Endothelial cell of umbilical vein (primary cell): ENCODE measurements at regions not wholly inside any gene's neighbourhood (a gene's known extent, or its start where the extent isn't known, plus 50 kb on each side); places are given as distances from the start of the nearest gene placed in this dataset.

Source experiments
- BruUV-seq: library from RNA; stranded (reverse); fragments of 400-500 nt; replicated peaks from 2 replicates; lab custom pipeline; 2021; lab: Mats Ljungman, UMichigan
- CTCF ChIA-PET: fragments of 300-600, 350-600 bp; sonication (Branson Sonifier 250); formaldehyde crosslinking; loops from one replicate; lab custom pipeline; 2021; ENCODE audit warnings: antibody characterized with exemption, inconsistent platforms; lab: Charles Lee
- POLR2A ChIA-PET: fragments of 300-600, 350-600 bp; sonication (Branson Sonifier 250); formaldehyde crosslinking; loops from one replicate; lab custom pipeline; 2021; ENCODE audit warnings: antibody characterized with exemption, inconsistent platforms; lab: Charles Lee
- DNase-seq: peaks from one replicate; pipeline ENCODE4 v3.0.0-alpha.2; 2011; ENCODE audit warnings: low read depth, low spot score
- FAIRE-seq: peaks from 2 replicates; lab custom pipeline; 2011; peaks lifted over from hg19 to GRCh38; lab: Jason Lieb, UNC
- H2AFZ ChIP-seq: 2 replicates; pipeline ENCODE4 v1.6.0; 2012; ENCODE audit warnings: low read depth, low read length, control low read depth, inconsistent platforms
- H3K27ac ChIP-seq: 2 replicates; pipeline ENCODE4 v1.5.1; 2011; ENCODE audit warnings: low read depth, mild to moderate bottlenecking, control low read depth, low read length, moderate library complexity; ENCODE audit not compliant: insufficient read depth
- H3K27me3 ChIP-seq, 2 experiments: 2 replicates each; pipeline versions ENCODE4 v1.6.0 to v1.6.1; 2011; ENCODE audit warnings: low read length in 2 of 2, mixed read lengths in 1 of 2; ENCODE audit not compliant: control insufficient read depth in 2 of 2, insufficient read depth in 2 of 2
- H3K36me3 ChIP-seq, 2 experiments: 2 replicates in 1 of 2; 3 replicates in 1 of 2; pipeline ENCODE4 v1.5.1; 2011; ENCODE audit warnings: low read length in 2 of 2, mild to moderate bottlenecking in 1 of 2, moderate library complexity in 1 of 2; ENCODE audit not compliant: control insufficient read depth in 2 of 2, insufficient read depth in 2 of 2; ENCODE audit errors: extremely low read depth in 1 of 2
- H3K4me1 ChIP-seq: 3 replicates; pipeline ENCODE4 v1.5.1; 2011; ENCODE audit warnings: mild to moderate bottlenecking, low read length; ENCODE audit not compliant: control insufficient read depth, insufficient read depth; ENCODE audit errors: extremely low read depth
- H3K4me2 ChIP-seq: 2 replicates; pipeline ENCODE4 v1.6.1; 2011; ENCODE audit warnings: low read length, control low read depth, mixed read lengths; ENCODE audit not compliant: insufficient read depth
- H3K4me3 ChIP-seq, 3 experiments: fragments of 200-600 bp in 1 of 3; sonication (generic), shearing (Covaris generic) in 1 of 3; replicated peaks in 1 of 3; 2 replicates each; pipeline ENCODE4 v1.5.1; 2011 to 2016; ENCODE audit warnings: control low read depth in 3 of 3, low read length in 3 of 3, mild to moderate bottlenecking in 2 of 3, inconsistent platforms in 1 of 3, low read depth in 1 of 3, moderate library complexity in 1 of 3; ENCODE audit not compliant: insufficient read depth in 1 of 3
- H3K79me2 ChIP-seq: 2 replicates; pipeline ENCODE4 v1.6.0; 2012; ENCODE audit warnings: low read length, inconsistent platforms; ENCODE audit not compliant: control insufficient read depth, insufficient read depth
- H3K9ac ChIP-seq: replicated peaks from 2 replicates; pipeline ENCODE3; 2011; ENCODE audit warnings: low read length, control low read depth; ENCODE audit not compliant: insufficient read depth; ENCODE audit errors: extremely low read depth
- H3K9me1 ChIP-seq: replicated peaks from 3 replicates; pipeline ENCODE4 v1.6.0; 2011; ENCODE audit warnings: mild to moderate bottlenecking, low read length; ENCODE audit not compliant: control insufficient read depth, insufficient read depth; ENCODE audit errors: extremely low read depth
- H3K9me3 ChIP-seq: replicated peaks from 2 replicates; pipeline ENCODE4 v1.5.1; 2012; ENCODE audit warnings: low read length, inconsistent platforms; ENCODE audit not compliant: control insufficient read depth, insufficient read depth
- H4K20me1 ChIP-seq: replicated peaks from 2 replicates; pipeline ENCODE3; 2011; ENCODE audit warnings: mild to moderate bottlenecking, low read length; ENCODE audit not compliant: control insufficient read depth, insufficient read depth; ENCODE audit errors: extremely low read depth
- CTCF ChIP-seq, 2 donors: IDR thresholded peaks; 1 replicate in 1 of 2; 2 replicates in 1 of 2; pipeline ENCODE4 v1.5.1; 2011; ENCODE audit warnings: low read length in 2 of 2, mild to moderate bottlenecking in 2 of 2, moderate library complexity in 2 of 2, control low read depth in 1 of 2, inconsistent platforms in 1 of 2, low read depth in 1 of 2; ENCODE audit not compliant: insufficient read depth in 1 of 2; ENCODE audit errors: extremely low read depth in 1 of 2
- EZH2 ChIP-seq: IDR thresholded peaks from 2 replicates; pipeline ENCODE4 v1.6.1; 2012; ENCODE audit warnings: borderline replicate concordance, low read depth, mild to moderate bottlenecking, moderate library complexity, low read length, inconsistent platforms; ENCODE audit not compliant: severe bottlenecking
- FOS ChIP-seq: IDR thresholded peaks from 2 replicates; pipeline ENCODE4 v1.6.1; 2011; ENCODE audit warnings: mild to moderate bottlenecking, low read length, moderate library complexity, borderline replicate concordance; ENCODE audit not compliant: insufficient read depth
- GATA2 ChIP-seq: IDR thresholded peaks from 2 replicates; pipeline ENCODE4 v1.7.0; 2011; ENCODE audit warnings: low read depth, mild to moderate bottlenecking, moderate library complexity, mixed read lengths, low read length; ENCODE audit not compliant: insufficient read length, insufficient read depth
- JUN ChIP-seq: IDR thresholded peaks from 2 replicates; pipeline ENCODE4 v1.6.1; 2011; ENCODE audit warnings: borderline replicate concordance, low read depth; ENCODE audit not compliant: insufficient read length, insufficient read depth
- MAX ChIP-seq: IDR thresholded peaks from 2 replicates; pipeline ENCODE4 v1.6.1; 2011; ENCODE audit not compliant: insufficient read depth, insufficient read length
- MYC ChIP-seq: IDR thresholded peaks from one replicate; pipeline ENCODE4 v1.6.1; 2011; ENCODE audit warnings: mild to moderate bottlenecking, low read depth, low read length
- POLR2A ChIP-seq: IDR thresholded peaks from 2 replicates; pipeline ENCODE4 v1.6.1; 2012; ENCODE audit warnings: low read depth, mild to moderate bottlenecking, control low read depth, low read length
- POLR2AphosphoS5 ChIP-seq: IDR thresholded peaks from 2 replicates; pipeline ENCODE4 v1.6.1; 2012; ENCODE audit warnings: low read depth, mild to moderate bottlenecking, control low read depth, low read length, moderate library complexity; ENCODE audit not compliant: insufficient read depth
- dilution Hi-C: fragments of 300-500 bp; cut with MboI; formaldehyde crosslinking; loops from one replicate; pipeline ENCODE4 v1.15.0; 2019; ENCODE audit warnings: low sequenced_read_pairs; ENCODE audit not compliant: extremely low pct_ligation_motif_present
- intact Hi-C: fragments of 100-400 bp; cut with micrococcal nuclease; formaldehyde crosslinking; loops from one replicate; pipeline ENCODE4 v1.10.0; 2022

GRCh38 chr11:39724404-39724803, 1735.0 kb downstream of the LRRC4C start:
- no peak overlapping the region for H3K4me3 ChIP-seq
- no peaks in the 10 kb centered on the region for H3K36me3 ChIP-seq
- no peaks in the 10 kb centered on the region for H4K20me1 ChIP-seq
- CTCF ChIA-PET = no interaction called here
- POLR2A ChIA-PET = no interaction called here
- TF ChIP-seq MAX = no peak
- TF ChIP-seq GATA2 = no peak
- TF ChIP-seq POLR2AphosphoS5 = no peak
- H3K9me1 ChIP-seq = no peaks in the 10 kb centered on the region
- FAIRE-seq (no peak), DNase-seq (no peak)
- no peaks in the 10 kb centered on the region for H3K27me3 ChIP-seq
- no peak overlapping the region for H2AFZ ChIP-seq
- no TSS peak for BruUV-seq
- no peaks in the 10 kb centered on the region for H3K4me1 ChIP-seq
- H3K79me2 ChIP-seq = no peaks in the 10 kb centered on the region
- intact Hi-C loops = no loop called here
- no peaks in the 10 kb centered on the region for H3K9me3 ChIP-seq
- H3K9ac ChIP-seq = no peak overlapping the region
- no peak overlapping the region for H3K27ac ChIP-seq
- no peak overlapping the region for H3K4me2 ChIP-seq
- dilution Hi-C loops = no loop called here

GRCh38 chr11:39712581-39712980, 1746.9 kb downstream of the LRRC4C start:
- Histone ChIP-seq H3K9ac (no peak overlapping the region), H4K20me1 (no peaks in the 10 kb centered on the region), H3K4me2 (no peak overlapping the region), H3K36me3 (no peaks in the 10 kb centered on the region), H3K9me3 (no peaks in the 10 kb centered on the region), H3K79me2 (no peaks in the 10 kb centered on the region), H3K4me1 (no peaks in the 10 kb centered on the region), H3K9me1 (no peaks in the 10 kb centered on the region), H2AFZ (no peak overlapping the region), H3K27ac (no peak overlapping the region), H3K4me3 (no peak overlapping the region), H3K27me3 (no peaks in the 10 kb centered on the region)
- no peak for DNase-seq
- intact Hi-C loops = no loop called here
- CTCF ChIA-PET = no interaction called here
- POLR2A ChIA-PET = no interaction called here
- no TSS peak for BruUV-seq
- no peak for TF ChIP-seq EZH2
- no peak for TF ChIP-seq JUN
- TF ChIP-seq MAX = no peak
- TF ChIP-seq POLR2A = no peak
- no peak for TF ChIP-seq POLR2AphosphoS5
- TF ChIP-seq CTCF (IDR thresholded peaks at IDR 0.05; ENCODE audit: extremely low read depth in 1 of 2, insufficient read depth in 1 of 2, low read depth in 1 of 2, low read length in 2 of 2) = no peak
- no peak for TF ChIP-seq MYC
- no peak for TF ChIP-seq FOS
- no peak for TF ChIP-seq GATA2
- no peak for FAIRE-seq
- dilution Hi-C loops = no loop called here
